AG04450 (cell line): ENCODE measurements at regions not wholly inside any gene's neighbourhood (a gene's known extent, or its start where the extent isn't known, plus 50 kb on each side); places are given as distances from the start of the nearest gene placed in this dataset.

Source experiments
- CTCF ChIA-PET: fragments of 300-600, 350-600 bp; formaldehyde crosslinking; extraction: SDS; loops from one replicate; lab custom pipeline; 2022; ENCODE audit warnings: antibody characterized with exemption, inconsistent platforms; lab: Charles Lee
- POLR2A ChIA-PET: fragments of 350-600 bp; formaldehyde crosslinking; extraction: SDS; loops from one replicate; lab custom pipeline; 2021; ENCODE audit warnings: antibody characterized with exemption, inconsistent platforms; lab: Yijun Ruan, JAX
- DNase-seq: peaks from one replicate; pipeline ENCODE4 v3.0.0-alpha.2; 2011; ENCODE audit warnings: low read depth, low spot score
- H3K27ac ChIP-seq: one replicate; pipeline ENCODE4 v1.5.1; 2012; ENCODE audit warnings: low read depth, low read length, control low read depth
- H3K27me3 ChIP-seq: one replicate; pipeline ENCODE4 v1.6.0; 2012; ENCODE audit warnings: low read length; ENCODE audit not compliant: control insufficient read depth, insufficient read depth
- H3K4me3 ChIP-seq: 2 replicates; pipeline ENCODE4 v1.5.1; 2011; ENCODE audit warnings: mild to moderate bottlenecking, low read depth, low read length, control low read depth
- H3K9me3 ChIP-seq: 2 replicates; pipeline ENCODE4 v1.5.1; 2012; ENCODE audit warnings: low read length; ENCODE audit not compliant: control insufficient read depth, insufficient read depth
- CTCF ChIP-seq: IDR thresholded peaks from 2 replicates; pipeline ENCODE4 v1.5.1; 2011; ENCODE audit warnings: low read depth, low read length, control low read depth, inconsistent platforms

- H3K9me3 ChIP-seq = peaks cover 84% of the 10 kb centered on the region
Measured at GRCh38 chr22:49257551-49257961, 570.1 kb downstream of the BRD1 start.

GRCh38 chr22:49255741-49256318 lies 571.8 kb downstream of the BRD1 start:
- H3K4me3 ChIP-seq = no peak overlapping the region
- no peak overlapping the region for H3K27ac ChIP-seq
- TF ChIP-seq CTCF = no peak
- H3K9me3 ChIP-seq = peaks cover 76% of the 10 kb centered on the region
- ChIA-PET POLR2A (no interaction called here), CTCF (no interaction called here)
- no peak for DNase-seq
- H3K27me3 ChIP-seq = no peaks in the 10 kb centered on the region

More at GRCh38 chr22:49257551-49257961, 570.1 kb downstream of the BRD1 start:
- ChIA-PET POLR2A (no interaction called here), CTCF (no interaction called here)
- H3K27me3 ChIP-seq = no peaks in the 10 kb centered on the region
- DNase-seq = no peak
- H3K27ac ChIP-seq = no peak overlapping the region
- H3K4me3 ChIP-seq = no peak overlapping the region
- no peak for TF ChIP-seq CTCF

- Histone ChIP-seq H3K27ac (no peak overlapping the region), H3K4me3 (no peak overlapping the region), H3K27me3 (no peaks in the 10 kb centered on the region), H3K9me3 (peaks cover 71% of the 10 kb centered on the region)
- no peak for DNase-seq
- ChIA-PET POLR2A (no interaction called here), CTCF (no interaction called here)
- TF ChIP-seq CTCF = no peak
Measured at GRCh38 chr22:49255154-49255553, 572.5 kb downstream of the BRD1 start.

- no peak overlapping the region for H3K27ac ChIP-seq
- peaks cover 58% of the 10 kb centered on the region for H3K9me3 ChIP-seq
- no peak for TF ChIP-seq CTCF
- ChIA-PET POLR2A (no interaction called here), CTCF (no interaction called here)
- no peak for DNase-seq
- no peak overlapping the region for H3K4me3 ChIP-seq
- H3K27me3 ChIP-seq = no peaks in the 10 kb centered on the region
Measured at GRCh38 chr22:49253656-49254055, 574.0 kb downstream of the BRD1 start.

GRCh38 chr22:49251371-49251770 lies 576.3 kb downstream of the BRD1 start:
- peaks cover 47% of the 10 kb centered on the region for H3K9me3 ChIP-seq
- no peak for DNase-seq
- TF ChIP-seq CTCF = no peak
- H3K27me3 ChIP-seq = no peaks in the 10 kb centered on the region
- ChIA-PET POLR2A (no interaction called here), CTCF (no interaction called here)
- no peak overlapping the region for H3K4me3 ChIP-seq
- H3K27ac ChIP-seq = no peak overlapping the region
